Activated naive CD4-positive, alpha-beta T cell treated with anti-CD3 and anti-CD28 coated beads, Interleukin-2, amount 50 U/mL, for 16 hours (primary cell): ENCODE measurements at regions not wholly inside any gene's neighbourhood (a gene's known extent, or its start where the extent isn't known, plus 50 kb on each side); places are given as distances from the start of the nearest gene placed in this dataset.

Source experiments
- DNase-seq: peaks from one replicate; pipeline ENCODE4 v3.0.0-alpha.2; 2020

GRCh38 chr9:80086822-80087345 is 515.1 kb downstream of the TLE4 start:
- no peak for DNase-seq

GRCh38 chr9:80086386-80086785 is 514.6 kb downstream of the TLE4 start:
- DNase-seq, result no peak

- no peak for DNase-seq
Observed at GRCh38 chr9:80085668-80086067, 513.9 kb downstream of the TLE4 start.

DNA sequence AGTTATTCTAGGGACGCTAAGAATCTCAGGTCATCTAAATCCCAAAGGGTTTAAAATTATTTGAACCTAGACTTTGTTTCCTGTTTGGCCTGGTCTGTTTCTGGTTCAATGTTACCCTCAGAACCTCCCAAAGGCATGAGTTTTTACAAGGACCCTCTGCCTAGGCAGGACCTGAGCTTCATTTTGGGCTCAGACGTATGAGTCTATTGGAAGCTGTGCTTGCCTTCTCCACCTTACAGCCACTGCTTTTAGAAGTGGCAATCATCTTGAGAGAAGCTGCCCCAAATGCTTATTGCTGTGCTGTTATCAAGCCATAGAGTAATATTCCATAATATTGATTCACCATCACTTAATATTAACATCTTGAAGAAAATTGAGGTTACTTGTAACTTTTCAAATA is 510.4 kb downstream of the TLE4 start:
- DNase-seq, result no peak

GRCh38 chr9:80078826-80079225 is 507.1 kb downstream of the TLE4 start:
- DNase-seq, result no peak

- DNase-seq, result no peak
Observed at GRCh38 chr9:80077059-80077458, 505.3 kb downstream of the TLE4 start.

DNA sequence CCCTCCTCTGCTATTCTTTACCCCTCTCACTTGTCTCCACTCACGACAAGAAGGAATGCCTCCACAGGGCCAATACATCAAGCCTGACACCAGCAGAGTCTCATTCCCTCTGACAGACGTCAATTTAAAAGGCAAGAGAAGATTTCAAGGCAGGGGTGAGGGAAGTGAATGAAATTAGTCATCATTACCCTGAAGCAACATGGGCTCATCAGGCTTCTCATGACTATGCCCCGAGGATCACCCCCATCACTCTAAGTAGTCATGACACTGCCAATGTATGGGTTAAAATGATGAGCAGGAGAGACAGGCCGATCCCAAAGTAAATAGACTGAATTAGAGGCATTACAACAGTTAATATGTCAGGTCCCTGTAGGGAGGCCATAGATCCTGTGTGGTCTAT is 504.4 kb downstream of the TLE4 start:
- no peak for DNase-seq

DNA sequence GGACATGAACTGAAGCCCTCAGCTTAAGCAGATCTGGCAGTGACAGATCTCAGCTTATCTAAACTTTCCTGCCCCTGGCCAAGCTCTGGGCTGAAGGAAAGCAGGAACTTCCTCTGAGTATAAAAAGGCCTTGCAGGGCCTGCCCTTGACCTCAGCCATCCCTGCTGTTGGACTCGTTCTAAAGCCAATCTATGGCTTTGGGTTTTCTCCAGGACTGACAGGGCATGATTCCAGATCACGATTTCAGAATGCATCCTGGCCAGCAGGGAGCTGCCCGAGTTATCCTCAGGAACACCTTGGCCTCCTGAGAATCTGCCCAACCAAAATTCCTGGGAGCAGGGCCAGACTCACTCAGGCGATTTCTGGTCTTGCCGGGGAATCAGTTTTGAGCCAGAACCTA is 502.7 kb downstream of the TLE4 start:
- DNase-seq, result no peak

DNA sequence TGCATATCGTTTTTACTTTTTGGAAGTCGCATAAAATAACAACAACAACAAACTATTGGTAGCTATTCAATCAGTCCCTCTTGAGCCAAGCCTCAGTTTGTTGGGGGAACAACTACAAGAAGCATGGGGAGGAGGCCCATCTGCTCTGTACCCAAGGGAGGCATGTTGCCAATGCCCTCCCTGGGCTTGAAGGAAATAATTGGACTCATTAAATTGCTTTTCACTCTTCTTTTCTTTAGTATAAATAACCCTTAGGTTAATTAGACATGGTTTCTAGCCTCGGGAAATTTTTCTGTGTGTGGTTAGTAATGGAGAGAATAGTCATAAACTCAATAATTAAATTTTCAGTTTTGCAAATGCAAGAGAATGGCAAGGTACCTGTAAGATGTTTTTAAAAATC is 500.7 kb downstream of the TLE4 start:
- DNase-seq, result no peak

GRCh38 chr9:80070071-80070742 is 498.4 kb downstream of the TLE4 start:
- DNase-seq, result no peak

DNA sequence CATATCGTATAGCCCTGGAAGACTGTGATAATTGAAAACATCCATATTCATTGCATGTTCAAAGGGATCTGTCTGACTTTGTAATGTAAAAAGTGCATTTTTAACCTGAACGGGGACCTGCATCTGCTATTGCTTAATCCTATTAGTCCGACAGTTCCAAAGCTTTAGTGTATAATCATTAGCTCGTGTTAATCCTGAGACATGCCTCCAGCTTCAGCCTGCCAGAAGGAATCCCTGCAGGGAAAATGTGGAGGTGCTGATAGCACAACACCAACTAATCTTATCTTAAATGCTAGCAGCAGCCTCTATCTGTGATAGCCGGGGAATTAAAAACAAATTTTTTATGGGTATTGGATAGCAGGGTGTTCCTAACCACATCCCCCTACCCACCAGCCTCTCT is 495.2 kb downstream of the TLE4 start:
- no peak for DNase-seq

DNA sequence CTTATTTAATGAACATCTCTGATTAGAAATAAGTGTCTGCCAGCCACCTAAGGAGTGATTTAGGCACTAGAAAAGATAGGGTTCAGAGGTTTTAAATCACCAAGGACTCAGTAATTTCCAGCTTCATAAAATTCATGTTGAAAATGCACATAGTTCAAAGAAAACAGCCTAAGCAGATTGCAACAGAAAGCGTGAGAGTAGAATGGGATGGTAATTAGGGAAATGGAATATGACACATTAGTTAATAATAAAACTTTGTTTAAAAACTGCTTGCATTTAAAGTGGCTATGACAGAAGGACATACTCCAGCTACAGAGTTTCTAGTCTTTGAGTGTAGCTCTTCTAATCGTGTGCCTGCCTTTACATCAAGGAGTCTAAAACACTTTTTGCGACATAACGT is 490.8 kb downstream of the TLE4 start:
- DNase-seq, result no peak

GRCh38 chr9:80061940-80062339 is 490.2 kb downstream of the TLE4 start:
- DNase-seq, result no peak

DNA sequence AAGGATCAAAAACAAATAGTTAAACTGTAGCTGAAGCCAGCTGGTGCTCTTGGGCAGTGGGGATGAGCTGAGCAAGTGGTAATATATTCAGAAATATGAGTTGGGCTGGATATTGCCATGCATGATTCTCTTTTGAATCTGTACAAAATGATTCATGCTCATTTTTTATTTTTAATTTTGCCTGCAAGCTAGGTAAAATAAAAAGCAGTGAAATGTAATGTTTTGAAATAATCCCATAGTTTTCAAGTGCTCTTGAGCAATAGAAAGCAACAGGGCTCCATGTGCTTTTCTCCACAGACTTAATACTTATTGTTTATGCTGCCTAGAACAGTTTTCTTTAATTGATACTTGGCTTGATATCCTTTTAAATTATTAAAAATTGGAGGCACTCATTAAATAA is 489.3 kb downstream of the TLE4 start:
- DNase-seq, result no peak

DNA sequence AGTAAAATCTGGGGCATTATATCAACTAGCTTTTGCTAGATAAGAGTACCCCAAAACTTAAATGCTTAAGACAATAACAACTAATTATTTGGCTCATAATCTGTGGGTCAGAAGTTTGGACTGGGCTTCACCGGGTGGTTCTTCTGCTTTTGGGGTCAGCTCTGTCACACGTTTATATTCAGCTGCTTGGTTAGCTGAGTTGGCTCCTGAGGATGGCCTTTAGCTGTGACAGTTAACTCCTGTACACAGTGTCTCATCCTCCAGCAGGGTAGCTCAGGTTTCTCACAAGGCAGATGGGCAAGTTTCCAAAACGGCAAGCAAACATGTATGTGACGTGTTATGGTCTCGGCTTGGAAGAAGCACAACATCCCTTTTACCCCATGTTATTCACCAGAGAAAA is 488.2 kb downstream of the TLE4 start:
- DNase-seq, result no peak

- no peak for DNase-seq
Observed at GRCh38 chr9:80059191-80059590, 487.4 kb downstream of the TLE4 start.

GRCh38 chr9:80052830-80053229 is 481.1 kb downstream of the TLE4 start:
- no peak for DNase-seq

- DNase-seq, result no peak
Observed at GRCh38 chr9:80049096-80049782, 477.5 kb downstream of the TLE4 start.

- DNase-seq, result no peak
Observed at GRCh38 chr9:80046481-80046880, 474.7 kb downstream of the TLE4 start.

DNA sequence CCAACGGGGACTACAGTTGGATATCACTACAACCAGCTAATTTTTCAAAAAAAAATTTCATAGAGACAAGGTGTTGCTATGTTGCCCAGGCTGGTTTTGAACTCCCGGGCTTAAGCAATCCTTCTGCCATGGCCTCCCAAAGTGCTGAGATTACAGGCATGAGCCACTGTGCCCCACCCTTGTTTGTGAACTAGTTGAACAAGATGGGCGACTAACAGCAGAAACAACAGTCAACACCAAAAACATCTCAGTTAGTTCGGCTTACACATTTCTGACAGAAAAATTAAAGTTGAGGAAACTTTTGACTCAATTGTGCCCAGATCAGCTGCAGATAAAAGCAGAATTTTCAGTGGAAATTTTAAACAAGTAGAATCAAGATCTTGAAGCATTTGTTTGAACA is 470.1 kb downstream of the TLE4 start:
- no peak for DNase-seq

- no peak for DNase-seq
Observed at GRCh38 chr9:80040457-80040856, 468.7 kb downstream of the TLE4 start.

- no peak for DNase-seq
Observed at GRCh38 chr9:80030801-80031200, 459.0 kb downstream of the TLE4 start.

DNA sequence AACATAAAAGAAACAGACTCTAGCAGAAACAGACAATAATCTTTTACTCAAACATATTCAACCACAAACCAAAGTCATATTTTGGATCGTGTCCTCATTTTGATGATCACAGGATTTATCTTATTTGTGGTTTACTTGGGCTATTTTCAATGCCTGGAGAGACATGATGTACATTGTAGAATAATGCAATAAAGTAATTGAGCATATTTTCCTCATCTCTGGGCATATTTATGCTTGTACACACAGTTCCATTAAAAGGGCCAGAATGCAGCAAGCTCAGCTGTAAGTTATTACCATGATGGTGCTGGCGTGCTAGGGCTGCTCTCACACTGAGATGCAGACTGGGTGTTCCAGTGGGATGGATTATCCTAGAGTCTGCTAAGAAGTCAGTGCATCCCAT is 456.7 kb downstream of the TLE4 start:
- no peak for DNase-seq

DNA sequence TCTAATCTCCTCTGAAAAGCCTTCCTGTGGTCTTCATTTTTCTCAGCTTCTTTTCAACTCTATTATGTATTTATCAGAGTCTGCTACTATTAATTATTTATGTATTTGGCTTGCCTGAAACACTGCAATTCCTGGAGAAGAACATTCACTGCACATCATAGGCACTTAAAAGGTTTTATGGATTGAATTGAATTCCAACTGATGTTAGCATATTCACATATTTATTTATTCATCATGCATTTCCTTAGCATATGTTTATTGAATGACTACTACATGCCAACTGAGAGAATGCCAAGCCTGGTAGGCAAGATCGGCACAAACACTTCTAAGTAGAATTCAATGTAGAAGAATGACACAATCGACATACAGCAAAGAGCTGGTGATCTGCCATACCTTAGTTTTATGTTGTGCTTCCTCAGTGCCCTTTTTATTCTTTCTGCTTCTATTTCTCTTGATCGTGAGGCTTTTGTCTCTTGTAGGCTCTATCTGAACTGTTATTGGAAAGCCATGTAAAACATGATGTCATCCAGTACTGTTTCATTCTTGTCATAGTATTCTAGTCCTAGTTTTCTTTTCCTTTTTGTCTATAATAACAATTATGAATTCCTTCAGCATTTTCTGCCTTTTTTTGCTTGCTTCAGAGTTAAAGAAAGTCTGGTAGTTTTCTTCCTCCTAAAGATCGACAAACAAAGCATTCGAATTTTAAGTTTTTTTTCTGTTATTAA is 454.2 kb downstream of the TLE4 start:
- no peak for DNase-seq
